HCT116 (cell line): ENCODE measurements at regions not wholly inside any gene's neighbourhood (a gene's known extent, or its start where the extent isn't known, plus 50 kb on each side); places are given as distances from the start of the nearest gene placed in this dataset.

ENCODE experiments used
- CEBPB ChIP-seq: IDR thresholded peaks from 2 replicates; pipeline ENCODE4 v1.6.1; 2012; ENCODE audit warnings: low read depth
- EZH2 ChIP-seq: fragments of 200-600 bp; sonication (generic); IDR thresholded peaks from 2 replicates; pipeline ENCODE4 v1.6.1; 2017; ENCODE audit warnings: antibody characterized with exemption, mixed run types
- POLR2AphosphoS5 ChIP-seq: IDR thresholded peaks from 2 replicates; pipeline ENCODE4 v1.6.1; 2011; ENCODE audit warnings: mild to moderate bottlenecking, low read depth, low read length, moderate library complexity
- TCF7L2 ChIP-seq: IDR thresholded peaks from 2 replicates; pipeline ENCODE4 v1.7.0; 2011; ENCODE audit warnings: borderline replicate concordance, inconsistent platforms; ENCODE audit not compliant: insufficient read depth, insufficient read length; ENCODE audit errors: extremely low read depth
- TF ChIP-seq, protein P1 (sequence below): IDR thresholded peaks from 2 replicates; pipeline ENCODE4 v1.6.1; 2012
- TF ChIP-seq, protein P2 (sequence below), 3 experiments: fragments of 200-600 bp in 1 of 3; sonication (generic) in 1 of 3; IDR thresholded peaks in 2 of 3; conservative IDR thresholded peaks in 1 of 3; 2 replicates each; pipeline ENCODE4 v1.5.1; 2012 to 2017; ENCODE audit warnings: low read depth in 2 of 3, low read length in 2 of 3, antibody characterized with exemption in 1 of 3, borderline replicate concordance in 1 of 3, control low read depth in 1 of 3, mild to moderate bottlenecking in 1 of 3, mixed read lengths in 1 of 3, mixed run types in 1 of 3, moderate library complexity in 1 of 3; ENCODE audit not compliant: insufficient read depth in 1 of 3

DNA sequence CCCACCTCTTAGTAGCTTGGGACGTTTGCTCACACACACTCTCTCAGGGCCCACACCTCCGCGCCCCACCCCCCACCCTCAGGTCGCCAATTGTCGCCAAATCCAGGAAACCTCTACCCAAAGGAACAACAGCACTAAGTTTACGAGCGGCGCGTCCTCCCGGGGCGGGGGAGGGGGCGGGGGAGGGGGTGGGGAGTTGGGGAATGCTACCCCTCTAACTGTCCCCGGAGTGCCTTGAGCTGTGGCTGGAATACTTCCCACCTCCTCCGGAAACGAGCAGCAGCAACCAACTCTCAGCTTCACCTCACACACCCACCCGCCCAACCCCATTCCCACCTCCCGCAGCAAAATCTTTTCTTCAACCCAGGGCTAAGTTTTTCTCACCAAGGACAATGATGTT, 135.6 kb upstream of the ZIC3 start:
- TF ChIP-seq POLR2AphosphoS5: no peak
- TF ChIP-seq, protein P1, sequence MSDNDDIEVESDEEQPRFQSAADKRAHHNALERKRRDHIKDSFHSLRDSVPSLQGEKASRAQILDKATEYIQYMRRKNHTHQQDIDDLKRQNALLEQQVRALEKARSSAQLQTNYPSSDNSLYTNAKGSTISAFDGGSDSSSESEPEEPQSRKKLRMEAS: no peak
- no peak for TF ChIP-seq EZH2
- TF ChIP-seq, protein P2, sequence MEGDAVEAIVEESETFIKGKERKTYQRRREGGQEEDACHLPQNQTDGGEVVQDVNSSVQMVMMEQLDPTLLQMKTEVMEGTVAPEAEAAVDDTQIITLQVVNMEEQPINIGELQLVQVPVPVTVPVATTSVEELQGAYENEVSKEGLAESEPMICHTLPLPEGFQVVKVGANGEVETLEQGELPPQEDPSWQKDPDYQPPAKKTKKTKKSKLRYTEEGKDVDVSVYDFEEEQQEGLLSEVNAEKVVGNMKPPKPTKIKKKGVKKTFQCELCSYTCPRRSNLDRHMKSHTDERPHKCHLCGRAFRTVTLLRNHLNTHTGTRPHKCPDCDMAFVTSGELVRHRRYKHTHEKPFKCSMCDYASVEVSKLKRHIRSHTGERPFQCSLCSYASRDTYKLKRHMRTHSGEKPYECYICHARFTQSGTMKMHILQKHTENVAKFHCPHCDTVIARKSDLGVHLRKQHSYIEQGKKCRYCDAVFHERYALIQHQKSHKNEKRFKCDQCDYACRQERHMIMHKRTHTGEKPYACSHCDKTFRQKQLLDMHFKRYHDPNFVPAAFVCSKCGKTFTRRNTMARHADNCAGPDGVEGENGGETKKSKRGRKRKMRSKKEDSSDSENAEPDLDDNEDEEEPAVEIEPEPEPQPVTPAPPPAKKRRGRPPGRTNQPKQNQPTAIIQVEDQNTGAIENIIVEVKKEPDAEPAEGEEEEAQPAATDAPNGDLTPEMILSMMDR (IDR thresholded peaks at IDR 0.05 in 2 of 3, conservative IDR thresholded peaks at IDR 0.05 in 1 of 3; ENCODE audit: borderline replicate concordance in 1 of 3, insufficient read depth in 1 of 3, low read depth in 2 of 3, low read length in 2 of 3): no peak
- TF ChIP-seq CEBPB: no peak
- no peak for TF ChIP-seq TCF7L2
